Fibroblast of mammary gland (primary cell): ENCODE measurements at regions not wholly inside any gene's neighbourhood (a gene's known extent, or its start where the extent isn't known, plus 50 kb on each side); places are given as distances from the start of the nearest gene placed in this dataset.

Source experiments
- DNase-seq: peaks from one replicate; pipeline ENCODE4 v3.0.0-alpha.2; 2010; ENCODE audit warnings: low read depth
- H3K4me3 ChIP-seq: 2 replicates; pipeline ENCODE4 v1.5.1; 2011; ENCODE audit warnings: low read depth, mild to moderate bottlenecking, low read length, moderate library complexity; ENCODE audit not compliant: control insufficient read depth
- CTCF ChIP-seq: conservative IDR thresholded peaks from 2 replicates; pipeline ENCODE4 v1.5.1; 2011; ENCODE audit warnings: low read depth, low read length, inconsistent platforms; ENCODE audit not compliant: control insufficient read depth, insufficient read depth

DNA sequence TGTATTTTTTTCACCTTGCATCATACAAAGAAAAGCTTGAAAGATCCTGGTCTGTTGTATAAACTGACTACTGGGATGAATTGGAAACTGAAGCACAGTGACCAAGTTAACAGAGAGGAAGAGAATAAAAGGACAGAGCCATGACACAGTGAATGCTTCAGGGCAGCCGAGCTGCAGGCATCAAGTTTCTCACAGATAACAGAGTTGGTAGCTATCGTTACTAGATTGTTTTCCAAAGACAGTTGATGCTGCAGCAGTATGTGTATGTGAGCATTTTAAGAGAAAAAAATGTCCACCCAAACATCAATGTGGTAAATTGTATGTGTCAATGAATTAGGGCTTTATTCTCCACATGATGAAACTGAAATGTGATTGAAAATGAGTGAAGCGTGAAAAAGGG, 1032.7 kb downstream of the ADGRL3 start:
- DNase-seq, result no peak
- no peak overlapping the region for H3K4me3 ChIP-seq
- no peak for TF ChIP-seq CTCF

- no peak for DNase-seq
- no peak overlapping the region for H3K4me3 ChIP-seq
- no peak for TF ChIP-seq CTCF
These were observed 1031.9 kb downstream of the ADGRL3 start for GRCh38 chr4:62231994-62232393.

- TF ChIP-seq CTCF, result no peak
- no peak for DNase-seq
These were observed 1026.0 kb downstream of the ADGRL3 start for GRCh38 chr4:62226082-62226481.

DNA sequence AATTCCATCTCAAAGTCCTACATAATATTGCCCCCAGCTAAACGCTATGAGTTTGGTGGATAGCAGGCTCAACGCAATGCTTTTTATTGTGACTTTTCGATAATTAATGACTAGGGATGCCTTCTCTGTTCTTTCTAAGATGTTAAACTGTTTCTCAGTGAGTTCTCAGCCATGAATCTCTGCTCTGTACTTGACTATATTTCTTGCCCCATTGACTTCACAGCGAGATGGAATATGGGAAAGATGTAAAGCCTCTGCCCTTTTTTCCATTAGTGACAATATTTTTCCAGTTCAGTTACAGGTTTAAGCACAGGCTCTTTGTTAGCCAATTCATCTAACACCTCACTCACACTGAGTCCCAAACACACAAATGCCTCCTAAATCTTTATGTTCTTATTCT, 1022.0 kb downstream of the ADGRL3 start:
- no peak overlapping the region for H3K4me3 ChIP-seq
- DNase-seq, result no peak
- TF ChIP-seq CTCF, result no peak

More at GRCh38 chr4:62226082-62226481, 1026.0 kb downstream of the ADGRL3 start:
- no peak overlapping the region for H3K4me3 ChIP-seq

GRCh38 chr4:62210486-62210885, 1010.4 kb downstream of the ADGRL3 start:
- no peak for DNase-seq
- no peak for TF ChIP-seq CTCF
- H3K4me3 ChIP-seq, result no peak overlapping the region

- TF ChIP-seq CTCF, result no peak
- H3K4me3 ChIP-seq, result no peak overlapping the region
- no peak for DNase-seq
These were observed 1009.8 kb downstream of the ADGRL3 start for GRCh38 chr4:62209757-62210485.
